ENCODE measurements at regions not wholly inside any gene's neighbourhood (a gene's known extent, or its start where the extent isn't known, plus 50 kb on each side); places are given as distances from the start of the nearest gene placed in this dataset.

DNA sequence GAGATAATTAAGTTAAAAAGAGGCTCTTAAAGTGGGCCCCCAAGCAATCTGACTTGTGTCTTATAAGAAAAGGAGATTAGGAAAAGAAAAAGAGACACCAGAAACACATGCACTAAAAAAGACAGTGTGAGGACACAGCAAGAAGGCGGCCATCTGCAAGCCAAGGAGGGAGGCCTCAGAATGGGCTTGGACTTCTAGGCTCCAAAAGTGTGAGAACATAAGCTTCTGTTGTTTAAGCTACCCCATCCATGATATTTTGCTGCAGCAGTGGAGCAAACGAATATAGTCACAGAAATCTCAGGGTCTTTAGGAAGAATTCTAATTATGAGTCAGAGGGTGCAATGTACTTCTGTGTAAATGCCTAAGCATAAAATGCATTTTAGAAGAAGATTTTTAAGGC lies 399.3 kb upstream of the MMADHC start:
- H3K4me3 ChIP-seq (ENCODE audit: insufficient read depth, low read depth, low read length) = no peak overlapping the region
- no peaks in the 10 kb centered on the region for H3K36me3 ChIP-seq (replicated peaks; ENCODE audit: control insufficient read depth, insufficient read depth, low read length)
- DNase-seq = no peak
- H3K27me3 ChIP-seq (ENCODE audit: control insufficient read depth, insufficient read depth, low read length) = no peaks in the 10 kb centered on the region

DNA sequence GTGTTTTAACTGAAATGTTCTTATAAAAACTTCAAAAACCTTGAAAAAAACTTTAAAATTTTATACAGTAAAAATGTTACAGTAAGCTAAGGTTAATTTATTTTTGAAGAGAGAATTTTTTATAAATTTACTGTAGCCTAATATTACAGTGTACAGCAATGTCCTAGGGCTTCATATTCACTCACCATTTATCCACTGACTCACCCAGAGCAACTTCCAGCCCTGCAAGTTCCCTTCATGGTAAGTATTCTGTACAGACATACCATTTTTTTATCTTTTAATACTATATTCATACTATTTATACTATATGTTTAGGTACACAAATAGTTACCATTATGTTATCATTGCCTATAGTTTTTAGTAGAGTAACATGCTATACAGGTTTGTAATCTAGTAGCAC lies 396.7 kb upstream of the MMADHC start:
- H3K4me3 ChIP-seq (ENCODE audit: insufficient read depth, low read depth, low read length) = no peak overlapping the region
- no peaks in the 10 kb centered on the region for H3K27me3 ChIP-seq (ENCODE audit: control insufficient read depth, insufficient read depth, low read length)
- no peaks in the 10 kb centered on the region for H3K36me3 ChIP-seq (replicated peaks; ENCODE audit: control insufficient read depth, insufficient read depth, low read length)
- no peak for DNase-seq

DNA sequence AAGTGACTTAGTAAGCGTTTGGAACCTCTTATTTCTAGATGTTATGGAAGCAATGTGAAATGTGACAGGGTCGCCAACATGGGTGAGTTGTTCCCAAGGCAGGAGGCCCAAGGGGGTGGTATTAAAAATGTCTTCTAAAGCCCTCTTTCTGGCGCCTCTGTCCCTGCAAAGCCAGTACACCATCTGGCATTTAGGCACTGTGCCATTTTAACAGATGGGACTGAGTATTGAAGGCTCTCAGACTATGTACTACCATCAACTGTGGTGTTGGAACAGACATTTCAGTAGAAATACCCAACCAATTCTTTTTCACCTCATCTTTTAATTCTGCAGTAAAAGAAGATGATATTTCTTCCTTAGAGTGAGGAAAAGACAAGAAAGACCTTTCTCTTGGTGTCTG lies 384.5 kb upstream of the MMADHC start:
- DNase-seq = no peak
- no peaks in the 10 kb centered on the region for H3K27me3 ChIP-seq (ENCODE audit: control insufficient read depth, insufficient read depth, low read length)
- no peak overlapping the region for H3K4me3 ChIP-seq (ENCODE audit: insufficient read depth, low read depth, low read length)
- H3K36me3 ChIP-seq (replicated peaks; ENCODE audit: control insufficient read depth, insufficient read depth, low read length) = no peaks in the 10 kb centered on the region

DNA sequence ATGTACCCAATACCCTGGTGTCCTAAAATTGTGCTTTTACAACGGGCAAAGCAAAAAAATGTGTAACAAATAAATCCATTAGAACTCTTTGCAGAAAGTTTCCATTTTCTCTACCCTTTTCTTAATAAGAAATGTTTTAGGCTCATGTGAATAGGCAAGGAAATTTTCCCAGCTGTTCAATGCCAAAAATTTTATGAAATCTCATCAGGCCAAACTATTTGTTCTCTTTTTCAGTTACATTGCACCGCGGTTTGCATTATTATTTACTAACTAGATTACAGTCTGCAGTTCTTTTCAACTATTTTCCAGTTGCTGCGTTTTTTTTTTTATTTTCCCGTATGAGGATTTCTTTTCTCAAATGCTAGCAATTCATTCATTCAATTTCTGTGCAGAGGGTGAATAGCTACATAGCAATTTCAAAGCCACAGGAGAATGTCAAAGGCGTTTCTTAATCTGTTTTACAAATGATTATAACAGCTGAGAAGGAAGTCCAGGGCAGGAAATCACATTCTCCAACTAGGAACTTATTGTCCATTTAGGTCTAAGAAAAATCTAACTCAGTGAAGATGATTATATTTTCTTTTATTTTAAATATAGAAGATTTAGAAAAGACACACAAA lies 367.5 kb upstream of the MMADHC start:
- no peaks in the 10 kb centered on the region for H3K36me3 ChIP-seq (replicated peaks; ENCODE audit: control insufficient read depth, insufficient read depth, low read length)
- DNase-seq = no peak
- no peak overlapping the region for H3K4me3 ChIP-seq (ENCODE audit: insufficient read depth, low read depth, low read length)
- H3K27me3 ChIP-seq (ENCODE audit: control insufficient read depth, insufficient read depth, low read length) = no peaks in the 10 kb centered on the region

DNA sequence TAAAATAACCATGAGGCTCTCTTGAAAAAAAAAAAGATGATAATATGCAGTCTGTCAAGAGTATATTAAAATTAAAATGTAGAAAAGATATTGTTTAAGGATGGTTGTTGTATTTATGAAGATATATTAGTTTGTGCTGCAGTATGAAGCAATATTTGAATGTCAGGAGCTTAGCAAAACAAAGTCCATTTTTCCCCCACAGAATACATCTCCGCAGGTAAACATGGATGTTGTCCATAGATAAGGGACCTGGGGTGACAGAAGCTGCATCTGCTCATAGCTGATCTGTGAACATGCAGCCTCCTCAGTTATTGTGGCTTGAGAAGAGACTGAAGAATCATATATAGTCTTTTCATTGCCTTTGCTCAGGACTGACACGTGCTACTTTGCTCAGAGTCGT lies 366.1 kb upstream of the MMADHC start:
- Histone ChIP-seq H3K27me3 (ENCODE audit: control insufficient read depth, insufficient read depth, low read length) (no peaks in the 10 kb centered on the region), H3K4me3 (ENCODE audit: insufficient read depth, low read depth, low read length) (no peak overlapping the region), H3K36me3 (replicated peaks; ENCODE audit: control insufficient read depth, insufficient read depth, low read length) (no peaks in the 10 kb centered on the region)
- DNase-seq = no peak

DNA sequence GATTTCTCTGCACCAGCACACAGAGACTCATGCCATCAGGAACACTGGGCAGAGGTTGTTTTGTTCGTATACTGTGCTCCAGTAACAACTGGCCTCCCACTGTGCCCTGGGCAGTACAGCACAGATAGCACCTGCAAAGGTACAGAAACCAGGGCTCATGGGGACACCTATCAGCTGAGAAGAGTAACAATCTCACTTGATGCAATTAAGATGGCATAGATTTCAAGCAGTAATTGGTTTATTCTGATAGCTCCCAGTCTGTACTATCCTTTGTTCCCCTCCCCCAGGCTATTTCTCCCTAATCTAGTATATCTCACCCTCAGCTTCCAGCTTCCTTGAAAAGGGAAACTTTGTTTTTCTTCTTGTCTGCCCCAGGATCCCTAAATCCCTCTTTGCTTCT lies 343.9 kb upstream of the MMADHC start:
- Histone ChIP-seq H3K27me3 (ENCODE audit: control insufficient read depth, insufficient read depth, low read length) (no peaks in the 10 kb centered on the region), H3K4me3 (ENCODE audit: insufficient read depth, low read depth, low read length) (no peak overlapping the region), H3K36me3 (replicated peaks; ENCODE audit: control insufficient read depth, insufficient read depth, low read length) (no peaks in the 10 kb centered on the region)
- DNase-seq = peak; percentile 7

DNA sequence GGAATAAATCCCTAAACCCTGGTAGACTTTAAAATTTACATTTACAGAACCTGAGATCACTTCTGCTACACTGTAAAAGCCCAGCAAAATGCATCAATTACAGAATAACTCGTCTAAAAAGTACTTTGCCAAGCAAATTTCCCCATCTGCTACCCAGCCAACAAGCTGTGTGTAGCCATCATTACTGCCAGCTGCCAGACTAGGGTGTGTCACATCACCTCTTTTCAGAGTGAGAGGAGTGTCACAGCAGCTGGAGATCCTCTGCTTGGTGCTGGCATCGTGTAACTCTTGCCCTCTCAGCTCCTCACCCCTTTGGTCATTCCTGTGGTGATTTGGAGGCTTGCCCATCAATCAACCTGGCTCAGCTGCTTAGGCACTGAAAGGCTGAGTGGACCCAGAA lies 340.4 kb upstream of the MMADHC start:
- H3K36me3 ChIP-seq (replicated peaks; ENCODE audit: control insufficient read depth, insufficient read depth, low read length) = no peaks in the 10 kb centered on the region
- no peak for DNase-seq
- H3K4me3 ChIP-seq (ENCODE audit: insufficient read depth, low read depth, low read length) = no peak overlapping the region
- no peaks in the 10 kb centered on the region for H3K27me3 ChIP-seq (ENCODE audit: control insufficient read depth, insufficient read depth, low read length)

DNA sequence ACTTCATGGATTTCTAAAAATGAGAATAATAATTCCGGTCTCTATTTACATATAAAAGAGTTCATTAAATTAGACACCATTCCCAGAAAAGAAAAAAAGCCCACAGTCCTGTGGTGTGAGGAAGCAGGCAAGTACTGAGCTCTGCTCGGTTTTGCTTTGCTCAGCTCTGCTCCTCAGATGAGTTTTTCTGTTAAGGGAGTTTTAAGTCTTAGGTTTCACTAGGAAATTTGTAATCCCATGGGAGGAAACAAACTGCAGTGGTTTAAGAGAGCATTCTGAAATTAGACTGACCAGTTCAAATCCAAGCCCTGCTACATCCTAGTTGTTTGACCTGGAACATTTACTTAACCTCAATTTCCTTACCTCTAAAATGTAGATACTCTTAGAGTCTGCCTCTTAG lies 338.6 kb upstream of the MMADHC start:
- Histone ChIP-seq H3K4me3 (ENCODE audit: insufficient read depth, low read depth, low read length) (no peak overlapping the region), H3K36me3 (replicated peaks; ENCODE audit: control insufficient read depth, insufficient read depth, low read length) (no peaks in the 10 kb centered on the region), H3K27me3 (ENCODE audit: control insufficient read depth, insufficient read depth, low read length) (no peaks in the 10 kb centered on the region)
- no peak for DNase-seq

DNA sequence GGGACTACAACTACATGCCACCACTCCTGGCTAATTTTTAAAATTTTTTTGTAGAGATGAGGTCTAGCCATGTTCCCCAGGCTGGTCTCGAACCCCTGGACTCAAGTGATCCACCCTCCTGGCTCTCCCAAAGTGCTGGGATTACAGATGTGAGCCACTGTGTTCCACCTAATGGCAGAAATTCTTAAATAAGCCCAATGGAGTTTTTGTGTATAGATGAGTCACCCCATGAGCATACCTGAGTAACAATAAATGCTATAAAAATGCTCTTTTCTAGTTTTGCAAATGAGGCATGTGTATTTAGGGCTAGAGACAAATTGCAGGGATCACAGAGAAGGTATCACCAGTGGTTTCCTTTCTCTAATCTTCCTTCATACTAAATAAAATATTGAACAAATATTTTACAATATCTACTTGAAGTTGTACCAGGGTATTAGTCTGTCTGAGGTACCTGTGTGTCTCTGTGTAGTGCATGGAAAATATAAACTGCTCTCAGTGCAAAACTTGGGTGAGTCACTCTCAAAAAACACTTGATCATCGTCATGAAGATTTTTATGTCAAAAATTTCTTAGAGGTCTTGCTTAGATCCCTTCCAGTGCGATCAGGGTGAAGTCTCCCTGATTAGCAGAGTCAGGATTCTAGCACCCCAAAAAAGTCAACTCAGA lies 337.1 kb upstream of the MMADHC start:
- Histone ChIP-seq H3K36me3 (replicated peaks; ENCODE audit: control insufficient read depth, insufficient read depth, low read length) (no peaks in the 10 kb centered on the region), H3K4me3 (ENCODE audit: insufficient read depth, low read depth, low read length) (no peak overlapping the region), H3K27me3 (ENCODE audit: control insufficient read depth, insufficient read depth, low read length) (no peaks in the 10 kb centered on the region)
- DNase-seq = no peak

DNA sequence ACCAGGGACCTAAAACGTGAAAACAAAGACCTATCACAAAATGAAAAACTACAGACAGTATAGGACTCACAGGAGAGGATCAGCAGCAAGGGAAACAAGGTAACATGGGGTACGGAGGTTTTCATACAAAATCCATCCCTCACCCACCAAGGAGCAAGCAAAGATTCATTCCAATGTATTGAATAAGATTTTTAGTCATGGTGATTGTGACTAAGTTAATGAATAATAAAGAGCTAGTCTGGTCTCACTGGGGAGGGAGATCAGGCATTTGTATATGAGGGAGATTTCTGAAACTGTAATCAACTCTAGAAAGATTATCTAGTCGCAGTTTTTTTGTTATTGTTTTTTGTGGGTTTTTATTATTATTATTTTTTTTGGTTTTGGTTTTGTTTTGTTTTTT lies 336.5 kb upstream of the MMADHC start:
- H3K27me3 ChIP-seq (ENCODE audit: control insufficient read depth, insufficient read depth, low read length) = no peaks in the 10 kb centered on the region
- no peak for DNase-seq
- no peaks in the 10 kb centered on the region for H3K36me3 ChIP-seq (replicated peaks; ENCODE audit: control insufficient read depth, insufficient read depth, low read length)
- no peak overlapping the region for H3K4me3 ChIP-seq (ENCODE audit: insufficient read depth, low read depth, low read length)

DNA sequence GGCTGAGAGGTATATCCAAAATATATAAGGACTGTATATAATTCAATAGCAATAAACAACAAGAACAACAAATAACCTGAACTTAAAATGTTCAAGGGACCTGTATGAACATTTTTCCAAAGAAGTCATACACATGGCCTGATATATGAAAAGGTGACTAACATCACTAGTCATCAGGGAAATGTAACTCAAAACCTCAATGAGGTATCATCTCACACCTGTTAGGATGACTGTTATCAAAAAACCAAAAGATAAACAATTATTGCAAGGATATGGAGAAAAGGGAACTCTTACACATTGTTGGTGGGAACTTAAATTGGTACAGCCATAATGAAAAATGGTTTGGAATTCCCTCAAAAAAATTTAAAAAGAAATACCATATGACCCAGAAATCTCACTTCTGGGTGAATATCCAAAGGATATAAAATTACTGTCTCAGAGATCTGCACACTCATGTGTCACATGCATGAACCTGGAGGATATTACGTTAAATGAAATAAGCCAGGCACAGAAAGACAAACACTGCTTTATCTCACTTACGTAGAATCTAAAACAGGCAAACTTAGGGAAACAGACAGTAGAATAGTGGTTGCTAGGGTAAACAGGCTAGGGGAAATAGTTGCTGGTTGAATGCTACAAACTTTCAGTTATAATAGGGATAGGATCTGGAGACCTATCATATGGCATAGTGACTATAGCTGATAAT lies 334.5 kb upstream of the MMADHC start:
- no peak for DNase-seq
- H3K4me3 ChIP-seq (ENCODE audit: insufficient read depth, low read depth, low read length) = no peak overlapping the region
- no peaks in the 10 kb centered on the region for H3K36me3 ChIP-seq (replicated peaks; ENCODE audit: control insufficient read depth, insufficient read depth, low read length)
- H3K27me3 ChIP-seq (ENCODE audit: control insufficient read depth, insufficient read depth, low read length) = no peaks in the 10 kb centered on the region

DNA sequence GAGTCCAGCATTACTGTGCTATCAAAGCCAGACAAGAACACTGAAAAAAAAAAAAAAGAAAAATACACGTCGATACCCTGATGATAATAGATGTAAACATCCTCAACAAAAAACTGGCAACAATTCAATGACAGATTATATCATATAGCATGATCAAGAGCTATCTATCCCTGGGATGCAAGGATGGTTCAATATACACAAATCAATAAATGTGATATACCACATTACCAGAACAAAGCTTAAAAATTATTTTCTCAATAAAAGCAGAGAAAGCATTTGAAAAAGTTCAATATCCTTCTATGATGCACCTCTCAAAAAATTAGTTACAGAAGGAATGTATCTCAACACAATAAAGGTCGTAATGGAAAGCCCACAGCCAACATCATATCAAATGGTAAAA lies 332.8 kb upstream of the MMADHC start:
- no peak for DNase-seq
- no peak overlapping the region for H3K4me3 ChIP-seq (ENCODE audit: insufficient read depth, low read depth, low read length)
- H3K36me3 ChIP-seq (replicated peaks; ENCODE audit: control insufficient read depth, insufficient read depth, low read length) = no peaks in the 10 kb centered on the region
- H3K27me3 ChIP-seq (ENCODE audit: control insufficient read depth, insufficient read depth, low read length) = no peaks in the 10 kb centered on the region

DNA sequence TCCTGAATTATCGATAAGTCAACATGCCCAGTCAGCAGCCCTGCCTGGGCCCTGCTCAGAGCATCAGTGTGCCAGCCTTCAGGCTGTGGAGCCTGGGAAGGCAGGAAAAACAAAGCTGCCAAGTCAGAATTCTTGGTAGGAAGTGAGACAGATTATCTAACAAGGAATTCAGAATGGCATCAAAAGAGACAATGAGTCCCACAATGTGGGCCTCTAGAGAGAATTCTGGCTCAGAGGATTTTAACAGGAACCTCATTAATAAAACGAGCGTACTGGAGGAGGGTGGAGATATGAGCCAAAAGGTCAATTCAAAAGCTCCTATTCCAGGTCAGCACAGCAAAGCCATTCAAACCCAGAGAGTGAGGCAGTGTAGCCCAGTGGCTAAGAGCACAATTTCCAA lies 327.6 kb upstream of the MMADHC start:
- H3K4me3 ChIP-seq (ENCODE audit: insufficient read depth, low read depth, low read length) = no peak overlapping the region
- DNase-seq = no peak

DNA sequence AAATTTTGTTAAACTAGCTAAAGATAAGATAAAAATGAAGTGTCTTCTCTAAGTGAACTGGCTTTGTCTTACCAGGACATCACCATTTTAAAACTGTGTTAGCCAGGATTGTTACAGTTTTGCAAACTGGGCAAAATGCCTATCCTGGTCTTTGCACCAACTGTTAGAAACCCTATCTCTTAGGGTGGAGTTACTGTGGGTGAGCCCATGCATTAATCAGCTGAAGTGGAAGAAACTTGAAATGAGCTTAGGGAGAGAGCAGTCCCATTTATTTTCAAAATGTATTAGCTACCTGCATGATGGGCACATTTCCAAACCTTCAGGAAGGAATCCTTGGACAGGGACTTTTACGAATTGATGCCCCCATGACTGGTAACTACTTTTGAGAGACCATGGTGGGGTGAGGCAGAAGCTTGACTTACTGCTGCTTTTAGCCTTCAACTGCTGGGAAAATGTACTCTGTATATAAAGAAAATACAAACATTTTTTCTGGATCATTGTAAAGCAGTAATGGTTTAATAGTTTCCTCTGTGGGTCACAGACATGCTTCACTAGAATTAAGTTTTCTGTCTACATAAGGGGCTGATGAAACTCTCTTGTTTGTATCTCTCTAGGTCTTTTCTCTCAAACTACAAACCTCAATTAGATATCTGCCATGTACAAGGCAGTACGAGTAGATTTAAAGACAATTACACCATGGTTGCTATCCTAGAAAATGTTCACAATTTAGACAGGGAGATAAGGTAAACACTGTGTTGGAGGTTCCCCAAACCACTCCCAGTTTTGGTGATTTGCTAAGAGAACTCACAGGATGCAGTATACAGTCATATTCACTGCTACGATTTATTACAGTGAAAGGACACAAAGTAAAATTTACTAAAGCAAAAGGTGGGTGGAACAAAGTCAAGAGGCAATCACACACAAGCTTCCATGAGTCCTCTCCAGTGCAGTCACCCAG lies 321.4 kb upstream of the MMADHC start:
- Histone ChIP-seq H3K4me3 (ENCODE audit: insufficient read depth, low read depth, low read length) (no peak overlapping the region), H3K27me3 (ENCODE audit: control insufficient read depth, insufficient read depth, low read length) (no peaks in the 10 kb centered on the region), H3K36me3 (replicated peaks; ENCODE audit: control insufficient read depth, insufficient read depth, low read length) (no peaks in the 10 kb centered on the region)
- DNase-seq = no peak

More for the DNA sequence above, 327.6 kb upstream of the MMADHC start:
- Histone ChIP-seq H3K36me3 (replicated peaks; ENCODE audit: control insufficient read depth, insufficient read depth, low read length) (no peaks in the 10 kb centered on the region), H3K27me3 (ENCODE audit: control insufficient read depth, insufficient read depth, low read length) (no peaks in the 10 kb centered on the region)
